ENCODE measurements at regions not wholly inside any gene's neighbourhood (a gene's known extent, or its start where the extent isn't known, plus 50 kb on each side); places are given as distances from the start of the nearest gene placed in this dataset.

GRCh38 chrX:39477031-39477761 is 620.6 kb downstream of the BCOR start:
- Histone ChIP-seq H3K27ac (no peak overlapping the region), H3K4me1 (ENCODE audit: control insufficient read depth in 1 of 2, low read depth in 2 of 2) (peaks cover 0 to 9% of the 10 kb centered on the region in 2 donors), H3K9me3 (no peaks in the 10 kb centered on the region), H3K27me3 (replicated peaks; ENCODE audit: insufficient read depth) (no peaks in the 10 kb centered on the region), H3K4me3 (no peak overlapping the region), H3K36me3 (no peaks in the 10 kb centered on the region)
- ATAC-seq (ENCODE audit: insufficient number of reproducible peaks, low FRiP score, low read depth) (no peak), DNase-seq (ENCODE audit: low spot score) (no peak)
- TF ChIP-seq CTCF (IDR thresholded peaks at IDR 0.05), result no peak

GRCh38 chrX:39477762-39478120 is 620.0 kb downstream of the BCOR start:
- Histone ChIP-seq H3K27me3 (replicated peaks; ENCODE audit: insufficient read depth) (no peaks in the 10 kb centered on the region), H3K27ac (no peak overlapping the region), H3K36me3 (no peaks in the 10 kb centered on the region), H3K4me3 (no peak overlapping the region), H3K4me1 (ENCODE audit: control insufficient read depth in 1 of 2, low read depth in 2 of 2) (peaks cover 0 to 9% of the 10 kb centered on the region in 2 donors), H3K9me3 (no peaks in the 10 kb centered on the region)
- TF ChIP-seq CTCF (IDR thresholded peaks at IDR 0.05), result no peak
- no peak for ATAC-seq (ENCODE audit: insufficient number of reproducible peaks, low FRiP score, low read depth)
- no peak for DNase-seq (ENCODE audit: low spot score)

GRCh38 chrX:39479856-39480255 is 617.9 kb downstream of the BCOR start:
- DNase-seq (ENCODE audit: low spot score) (no peak), ATAC-seq (ENCODE audit: insufficient number of reproducible peaks, low FRiP score, low read depth) (no peak)
- no peaks in the 10 kb centered on the region for H3K4me1 ChIP-seq (ENCODE audit: control insufficient read depth in 1 of 2, low read depth in 2 of 2)
- H3K27ac ChIP-seq, result no peak overlapping the region
- no peaks in the 10 kb centered on the region for H3K36me3 ChIP-seq
- TF ChIP-seq CTCF (IDR thresholded peaks at IDR 0.05), result no peak
- H3K4me3 ChIP-seq, result no peak overlapping the region
- no peaks in the 10 kb centered on the region for H3K9me3 ChIP-seq
- H3K27me3 ChIP-seq (replicated peaks; ENCODE audit: insufficient read depth), result no peaks in the 10 kb centered on the region

GRCh38 chrX:39480963-39481362 is 616.8 kb downstream of the BCOR start:
- Histone ChIP-seq H3K27me3 (replicated peaks; ENCODE audit: insufficient read depth) (no peaks in the 10 kb centered on the region), H3K27ac (no peak overlapping the region), H3K4me3 (no peak overlapping the region), H3K9me3 (no peaks in the 10 kb centered on the region), H3K36me3 (no peaks in the 10 kb centered on the region), H3K4me1 (ENCODE audit: control insufficient read depth in 1 of 2, low read depth in 2 of 2) (no peaks in the 10 kb centered on the region)
- ATAC-seq (ENCODE audit: insufficient number of reproducible peaks, low FRiP score, low read depth) (no peak), DNase-seq (ENCODE audit: low spot score) (no peak)
- no peak for TF ChIP-seq CTCF (IDR thresholded peaks at IDR 0.05)

GRCh38 chrX:39481621-39482020 is 616.1 kb downstream of the BCOR start:
- TF ChIP-seq CTCF (IDR thresholded peaks at IDR 0.05), result no peak
- Histone ChIP-seq H3K4me3 (no peak overlapping the region), H3K4me1 (ENCODE audit: control insufficient read depth in 1 of 2, low read depth in 2 of 2) (no peaks in the 10 kb centered on the region), H3K27me3 (replicated peaks; ENCODE audit: insufficient read depth) (no peaks in the 10 kb centered on the region), H3K36me3 (no peaks in the 10 kb centered on the region), H3K9me3 (no peaks in the 10 kb centered on the region), H3K27ac (no peak overlapping the region)
- ATAC-seq (ENCODE audit: insufficient number of reproducible peaks, low FRiP score, low read depth), result no peak
- no peak for DNase-seq (ENCODE audit: low spot score)
